ENCODE measurements at regions not wholly inside any gene's neighbourhood (a gene's known extent, or its start where the extent isn't known, plus 50 kb on each side); places are given as distances from the start of the nearest gene placed in this dataset.

- no peak overlapping the region for H3K27ac ChIP-seq (ENCODE audit: low read length)
- peaks cover 3% of the 10 kb centered on the region for H3K4me1 ChIP-seq (ENCODE audit: control insufficient read depth, insufficient read depth, low read length)
- 32% methylated on average over 1 of the region's 1 CpG for WGBS
- ATAC-seq (no peak), DNase-seq (no peak)
- H3K27me3 ChIP-seq (ENCODE audit: control insufficient read depth, insufficient read depth), result no peaks in the 10 kb centered on the region
- no peaks in the 10 kb centered on the region for H3K9me3 ChIP-seq (ENCODE audit: control insufficient read depth, low read length)
- H3K4me3 ChIP-seq (ENCODE audit: low read length), result no peak overlapping the region
- intact Hi-C loops (cut with DNase I), result no loop called here
Observed at GRCh38 chr10:4688601-4689000, 137.4 kb upstream of the AKR1E2 start.

DNA sequence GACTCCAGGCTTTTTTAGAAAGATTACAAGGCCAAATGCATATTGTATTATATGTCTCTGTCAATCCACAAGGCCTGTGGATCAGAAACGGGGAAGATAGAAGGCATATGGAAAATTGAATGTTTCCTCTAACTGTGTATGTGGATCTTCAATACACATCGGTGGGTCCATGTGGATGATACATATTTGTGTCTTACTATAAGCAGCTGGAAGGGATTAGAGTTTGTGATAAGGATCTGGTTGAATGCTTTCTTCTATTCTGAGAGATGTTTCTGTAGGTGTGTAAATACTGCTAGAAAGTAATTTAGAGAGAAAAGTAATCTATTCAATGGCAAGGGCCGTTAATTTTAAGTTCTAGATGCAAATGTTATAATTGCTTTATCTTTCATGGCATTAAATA is 137.8 kb upstream of the AKR1E2 start:
- Histone ChIP-seq H3K27me3 (ENCODE audit: control insufficient read depth, insufficient read depth) (no peaks in the 10 kb centered on the region), H3K4me1 (ENCODE audit: control insufficient read depth, insufficient read depth, low read length) (peaks cover 3% of the 10 kb centered on the region), H3K9me3 (ENCODE audit: control insufficient read depth, low read length) (no peaks in the 10 kb centered on the region), H3K27ac (ENCODE audit: low read length) (no peak overlapping the region), H3K4me3 (ENCODE audit: low read length) (no peak overlapping the region)
- 78% methylated on average over 3 of the region's 3 CpGs for WGBS
- intact Hi-C loops (cut with DNase I), result no loop called here
- ATAC-seq (no peak), DNase-seq (no peak)

GRCh38 chr10:4687397-4687796 is 138.6 kb upstream of the AKR1E2 start:
- no peak for ATAC-seq
- DNase-seq, result no peak
- Histone ChIP-seq H3K9me3 (ENCODE audit: control insufficient read depth, low read length) (no peaks in the 10 kb centered on the region), H3K4me3 (ENCODE audit: low read length) (no peak overlapping the region), H3K27ac (ENCODE audit: low read length) (no peak overlapping the region), H3K27me3 (ENCODE audit: control insufficient read depth, insufficient read depth) (no peaks in the 10 kb centered on the region), H3K4me1 (ENCODE audit: control insufficient read depth, insufficient read depth, low read length) (peaks cover 3% of the 10 kb centered on the region)
- WGBS, result 68% methylated on average over 3 of the region's 3 CpGs
- intact Hi-C loops (cut with DNase I), result no loop called here

- H3K27me3 ChIP-seq (ENCODE audit: control insufficient read depth, insufficient read depth), result no peaks in the 10 kb centered on the region
- WGBS, result 77% methylated on average over 4 of the region's 4 CpGs
- DNase-seq, result no peak
- H3K4me3 ChIP-seq (ENCODE audit: low read length), result no peak overlapping the region
- no peaks in the 10 kb centered on the region for H3K9me3 ChIP-seq (ENCODE audit: control insufficient read depth, low read length)
- peaks cover 3% of the 10 kb centered on the region for H3K4me1 ChIP-seq (ENCODE audit: control insufficient read depth, insufficient read depth, low read length)
- ATAC-seq, result no peak
- no peak overlapping the region for H3K27ac ChIP-seq (ENCODE audit: low read length)
- intact Hi-C loops (cut with DNase I), result no loop called here
Observed at GRCh38 chr10:4686644-4686996, 139.4 kb upstream of the AKR1E2 start.

DNA sequence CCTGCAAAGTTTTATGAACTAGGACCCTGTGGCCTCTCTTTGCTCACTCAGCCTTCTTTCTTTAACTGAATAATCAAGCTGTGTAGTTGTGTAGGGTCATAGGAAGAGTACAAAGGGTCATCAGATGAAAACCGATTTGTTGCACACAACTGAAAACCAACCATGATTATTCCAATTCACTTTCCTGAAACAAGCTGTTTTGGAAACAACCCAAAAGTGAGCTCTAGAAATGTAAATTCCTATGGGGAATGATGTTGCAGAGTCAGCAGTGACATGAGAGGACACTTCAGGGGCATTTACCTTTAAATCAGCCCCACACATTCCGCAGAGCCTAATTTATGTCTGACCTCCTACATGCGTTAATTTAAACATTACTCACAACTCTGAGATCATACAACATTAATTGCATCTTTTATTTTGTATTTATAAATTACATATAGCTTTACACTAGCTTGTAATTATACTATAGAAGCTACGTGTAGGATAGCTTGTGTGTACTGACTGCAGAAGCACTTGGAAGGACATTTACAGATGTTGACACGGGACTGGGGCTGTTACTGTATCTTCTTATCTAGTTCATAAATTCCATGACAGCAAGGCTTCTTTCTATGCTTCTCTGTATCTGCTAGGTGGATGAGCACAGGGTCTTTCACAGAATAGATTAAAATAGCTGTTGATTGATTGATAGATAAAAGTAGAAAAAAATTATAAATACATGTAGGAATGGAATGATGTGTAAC is 139.9 kb upstream of the AKR1E2 start:
- intact Hi-C loops (cut with DNase I), result no loop called here
- Histone ChIP-seq H3K27ac (ENCODE audit: low read length) (no peak overlapping the region), H3K9me3 (ENCODE audit: control insufficient read depth, low read length) (no peaks in the 10 kb centered on the region), H3K27me3 (ENCODE audit: control insufficient read depth, insufficient read depth) (no peaks in the 10 kb centered on the region), H3K4me3 (ENCODE audit: low read length) (no peak overlapping the region), H3K4me1 (ENCODE audit: control insufficient read depth, insufficient read depth, low read length) (peaks cover 3% of the 10 kb centered on the region)
- no peak for ATAC-seq
- 66% methylated on average over 5 of the region's 5 CpGs for WGBS
- no peak for DNase-seq

DNA sequence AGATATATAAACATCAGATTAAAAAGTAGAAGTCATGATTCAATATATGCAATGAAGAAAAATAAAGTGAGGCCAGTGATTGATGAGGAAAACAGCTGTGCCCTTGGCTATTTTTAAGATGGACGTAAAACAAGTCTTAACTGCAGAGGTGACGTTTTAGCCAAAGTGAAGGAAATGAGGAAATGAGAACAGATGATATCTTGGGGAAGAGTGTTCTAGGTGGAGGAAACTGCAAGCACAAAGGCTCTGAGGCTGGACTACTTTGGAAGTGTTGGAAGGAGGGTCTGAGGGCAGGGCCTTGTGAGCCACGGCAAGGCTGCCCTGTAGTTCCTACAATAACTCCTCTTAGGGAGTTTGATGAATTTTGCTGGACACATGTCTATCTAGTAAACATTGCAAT is 140.5 kb upstream of the AKR1E2 start:
- DNase-seq (no peak), ATAC-seq (no peak)
- no peaks in the 10 kb centered on the region for H3K9me3 ChIP-seq (ENCODE audit: control insufficient read depth, low read length)
- no peak overlapping the region for H3K4me3 ChIP-seq (ENCODE audit: low read length)
- H3K4me1 ChIP-seq (ENCODE audit: control insufficient read depth, insufficient read depth, low read length), result peaks cover 3% of the 10 kb centered on the region
- WGBS, result 53% methylated on average over 3 of the region's 3 CpGs
- peak overlapping the region; percentile 38 for H3K27ac ChIP-seq (ENCODE audit: low read length)
- H3K27me3 ChIP-seq (ENCODE audit: control insufficient read depth, insufficient read depth), result no peaks in the 10 kb centered on the region
- intact Hi-C loops (cut with DNase I), result no loop called here

GRCh38 chr10:4684434-4684833 is 141.6 kb upstream of the AKR1E2 start:
- Histone ChIP-seq H3K27me3 (ENCODE audit: control insufficient read depth, insufficient read depth) (no peaks in the 10 kb centered on the region), H3K4me1 (ENCODE audit: control insufficient read depth, insufficient read depth, low read length) (peaks cover 3% of the 10 kb centered on the region), H3K4me3 (ENCODE audit: low read length) (no peak overlapping the region), H3K9me3 (ENCODE audit: control insufficient read depth, low read length) (no peaks in the 10 kb centered on the region), H3K27ac (ENCODE audit: low read length) (no peak overlapping the region)
- intact Hi-C loops (cut with DNase I), result no loop called here
- DNase-seq (no peak), ATAC-seq (no peak)

DNA sequence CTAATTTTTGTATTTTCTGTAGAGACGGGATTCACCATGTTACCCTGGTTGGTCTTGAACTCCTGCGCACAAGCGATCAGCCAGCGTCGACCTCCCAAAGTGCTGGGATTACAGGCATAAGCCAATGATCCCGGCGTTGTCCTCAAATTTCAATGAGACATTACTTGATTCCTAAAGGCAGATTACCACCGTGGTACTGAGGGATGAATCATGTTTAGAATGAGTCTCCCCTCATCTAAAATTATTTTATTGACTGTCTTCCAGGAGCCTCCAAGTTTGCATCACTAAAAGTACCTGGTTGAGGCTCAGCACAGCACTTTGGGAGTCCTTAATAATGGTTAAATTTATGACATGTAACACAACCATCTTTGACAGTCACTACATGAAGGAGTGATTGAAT is 142.2 kb upstream of the AKR1E2 start:
- H3K27me3 ChIP-seq (ENCODE audit: control insufficient read depth, insufficient read depth), result no peaks in the 10 kb centered on the region
- WGBS, result 95% methylated on average over 8 of the region's 8 CpGs
- ATAC-seq (no peak), DNase-seq (no peak)
- H3K4me3 ChIP-seq (ENCODE audit: low read length), result no peak overlapping the region
- H3K27ac ChIP-seq (ENCODE audit: low read length), result no peak overlapping the region
- H3K9me3 ChIP-seq (ENCODE audit: control insufficient read depth, low read length), result no peaks in the 10 kb centered on the region
- intact Hi-C loops (cut with DNase I), result no loop called here
- peaks cover 3% of the 10 kb centered on the region for H3K4me1 ChIP-seq (ENCODE audit: control insufficient read depth, insufficient read depth, low read length)

DNA sequence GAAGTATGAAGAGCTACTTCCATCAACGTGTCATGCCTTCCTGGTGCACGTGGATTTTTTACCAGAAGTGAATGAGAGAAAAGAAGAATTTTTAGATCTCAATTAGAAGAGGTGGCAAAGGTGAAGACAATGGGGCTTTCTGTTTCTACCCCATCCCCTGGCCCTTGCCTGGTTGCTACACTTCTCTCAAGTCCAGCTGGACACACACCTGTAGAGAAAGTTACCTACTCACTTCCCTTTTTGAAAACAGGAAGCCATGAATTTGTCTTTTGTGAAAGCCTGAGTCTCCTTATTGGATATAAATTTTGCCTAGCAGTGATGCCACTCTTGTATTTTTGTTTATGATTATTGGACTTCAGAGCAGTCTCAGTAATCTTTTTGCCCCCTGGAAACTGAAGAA is 142.9 kb upstream of the AKR1E2 start:
- DNase-seq, result no peak
- Histone ChIP-seq H3K4me1 (ENCODE audit: control insufficient read depth, insufficient read depth, low read length) (peaks cover 3% of the 10 kb centered on the region), H3K4me3 (ENCODE audit: low read length) (no peak overlapping the region), H3K9me3 (ENCODE audit: control insufficient read depth, low read length) (no peaks in the 10 kb centered on the region), H3K27me3 (ENCODE audit: control insufficient read depth, insufficient read depth) (no peaks in the 10 kb centered on the region), H3K27ac (ENCODE audit: low read length) (no peak overlapping the region)
- 78% methylated on average over 2 of the region's 2 CpGs for WGBS
- no peak for ATAC-seq
- intact Hi-C loops (cut with DNase I), result no loop called here

DNA sequence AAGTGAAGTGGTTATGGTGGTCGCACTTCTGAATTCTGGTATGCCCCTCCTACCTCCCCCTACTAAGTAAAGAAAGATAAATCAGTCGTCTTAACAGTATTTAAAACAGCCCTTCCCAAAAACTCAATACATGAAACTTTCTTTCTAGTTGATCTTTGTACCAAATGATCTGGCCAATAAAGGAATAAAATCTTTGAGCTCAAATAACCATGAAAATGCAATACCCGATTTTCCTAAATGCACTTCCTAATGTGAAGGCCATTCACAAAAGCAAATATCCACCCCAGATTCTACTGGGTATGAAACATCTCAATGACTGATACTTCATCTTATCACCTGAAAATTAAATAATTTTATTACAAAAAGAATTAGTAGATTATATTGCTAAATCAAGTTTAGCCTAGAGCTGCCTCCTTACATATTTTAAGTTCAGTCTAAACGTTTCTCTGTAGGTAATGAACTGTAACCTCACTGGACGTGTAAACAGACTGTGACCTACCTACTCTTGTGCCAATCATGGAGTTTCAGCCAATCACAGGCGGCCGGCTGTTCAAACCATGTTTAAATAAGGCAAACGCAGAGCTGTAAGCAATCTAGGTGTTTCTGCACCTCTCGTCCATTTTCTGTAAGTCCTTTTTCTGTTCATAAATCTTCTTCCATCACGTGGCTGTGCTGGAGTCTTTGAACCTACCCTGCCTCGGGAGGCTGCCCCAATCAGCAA is 146.9 kb upstream of the AKR1E2 start:
- Histone ChIP-seq H3K27ac (ENCODE audit: low read length) (peak overlapping the region; percentile 97), H3K9me3 (ENCODE audit: control insufficient read depth, low read length) (no peaks in the 10 kb centered on the region), H3K27me3 (ENCODE audit: control insufficient read depth, insufficient read depth) (no peaks in the 10 kb centered on the region), H3K4me3 (ENCODE audit: low read length) (no peak overlapping the region), H3K4me1 (ENCODE audit: control insufficient read depth, insufficient read depth, low read length) (no peaks in the 10 kb centered on the region)
- DNase-seq (no peak), ATAC-seq (no peak)
- intact Hi-C loops (cut with DNase I), result loop anchor here in 1 of 4 donors (10.0 kb wide), 1 partner anchor 76 kb away; no protein-coding TSS in a partner anchor
- WGBS, result 93% methylated on average over 11 of the region's 11 CpGs

GRCh38 chr10:4678023-4678950 is 147.7 kb upstream of the AKR1E2 start:
- no peak for DNase-seq
- 80% methylated on average over 11 of the region's 11 CpGs for WGBS
- peak; percentile 83 to 89 for ATAC-seq
- Histone ChIP-seq H3K4me3 (ENCODE audit: low read length) (no peak overlapping the region), H3K27me3 (ENCODE audit: control insufficient read depth, insufficient read depth) (no peaks in the 10 kb centered on the region), H3K27ac (ENCODE audit: low read length) (peak overlapping the region; percentile 97), H3K9me3 (ENCODE audit: control insufficient read depth, low read length) (no peaks in the 10 kb centered on the region), H3K4me1 (ENCODE audit: control insufficient read depth, insufficient read depth, low read length) (peaks cover 2% of the 10 kb centered on the region)
- intact Hi-C loops (cut with DNase I), result loop anchor here in 1 of 4 donors (10.0 kb wide), 1 partner anchor 77 kb away; no protein-coding TSS in a partner anchor
